ENCODE measurements at regions not wholly inside any gene's neighbourhood (a gene's known extent, or its start where the extent isn't known, plus 50 kb on each side); places are given as distances from the start of the nearest gene placed in this dataset.
"Not testable (repeated sequence)": the region's sequence is repeated elsewhere in the genome, so short reads cannot be mapped to it uniquely, and the experiment has no call there.

- DNase-seq = not testable (repeated sequence)
Observed at GRCh38 chr4:131741836-131742235, 1407.3 kb upstream of the PCDH10 start.

DNA sequence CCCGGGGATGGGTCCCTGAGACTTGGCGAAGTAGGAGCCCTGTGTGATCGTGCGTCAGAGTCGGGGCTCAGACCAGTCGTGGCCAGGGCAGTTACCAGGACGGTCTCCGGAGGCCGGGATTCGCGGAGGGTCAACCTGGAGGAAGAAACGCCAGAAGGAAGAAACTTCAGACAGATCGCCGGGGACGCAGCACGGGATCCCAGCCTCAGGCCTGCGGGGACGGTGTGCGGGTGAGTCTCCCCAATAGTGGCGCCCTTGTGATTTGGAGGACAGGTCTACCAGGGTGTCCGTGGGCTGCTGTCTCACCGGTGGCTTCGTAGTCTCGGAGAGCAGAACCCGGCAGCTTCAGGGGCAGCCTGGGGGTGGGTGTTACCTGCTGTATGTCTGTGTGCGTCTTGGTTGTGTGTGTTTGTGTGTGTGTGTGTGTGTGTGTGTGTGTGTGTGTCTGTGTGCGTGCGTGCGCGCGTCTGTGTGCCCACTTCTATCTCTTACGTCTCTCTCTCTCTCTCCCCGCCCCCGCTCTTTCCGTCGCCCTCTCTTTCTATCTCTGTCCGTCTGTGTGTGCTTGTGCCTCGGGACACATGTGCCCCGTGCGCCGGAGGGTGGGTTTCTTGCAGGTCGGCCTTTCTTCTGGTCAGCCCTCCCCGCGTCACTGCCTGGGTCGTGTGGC is 1406.4 kb upstream of the PCDH10 start:
- not testable (repeated sequence) for DNase-seq

- not testable (repeated sequence) for DNase-seq
Observed at GRCh38 chr4:131743348-131743747, 1405.7 kb upstream of the PCDH10 start.

DNA sequence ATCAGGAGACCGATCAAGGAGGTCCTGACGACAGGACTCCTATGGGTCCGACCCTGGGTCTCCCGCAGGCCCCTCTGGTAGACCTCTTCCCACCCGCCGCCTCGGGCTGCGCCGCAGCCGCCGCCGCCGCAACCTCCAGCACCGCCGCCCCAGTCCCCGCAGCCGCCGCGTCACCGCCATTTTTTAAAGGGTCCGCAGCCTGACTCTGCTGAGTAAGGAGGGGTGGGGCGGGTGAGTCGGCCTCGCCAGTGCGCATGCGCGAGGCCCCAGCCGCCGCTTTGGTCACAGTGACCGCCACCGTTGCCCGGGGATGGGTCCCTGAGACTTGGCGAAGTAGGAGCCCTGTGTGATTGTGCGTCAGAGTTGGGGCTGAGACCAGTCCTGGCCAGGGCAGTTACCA is 1401.9 kb upstream of the PCDH10 start:
- not testable (repeated sequence) for DNase-seq

GRCh38 chr4:131749224-131749623 is 1399.9 kb upstream of the PCDH10 start:
- not testable (repeated sequence) for DNase-seq

DNA sequence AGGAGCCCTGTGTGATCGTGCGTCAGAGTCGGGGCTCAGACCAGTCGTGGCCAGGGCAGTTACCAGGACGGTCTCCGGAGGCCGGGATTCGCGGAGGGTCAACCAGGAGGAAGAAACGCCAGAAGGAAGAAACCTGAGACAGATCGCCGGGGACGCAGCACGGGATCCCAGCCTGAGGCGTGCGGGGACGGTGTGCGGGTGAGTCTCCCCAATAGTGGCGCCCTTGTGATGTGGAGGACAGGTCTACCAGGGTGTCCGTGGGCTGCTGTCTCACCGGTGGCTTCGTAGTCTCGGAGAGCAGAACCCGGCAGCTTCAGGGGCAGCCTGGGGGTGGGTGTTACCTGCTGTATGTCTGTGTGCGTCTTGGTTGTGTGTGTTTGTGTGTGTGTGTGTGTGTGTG is 1399.1 kb upstream of the PCDH10 start:
- DNase-seq = peak; percentile 19

DNA sequence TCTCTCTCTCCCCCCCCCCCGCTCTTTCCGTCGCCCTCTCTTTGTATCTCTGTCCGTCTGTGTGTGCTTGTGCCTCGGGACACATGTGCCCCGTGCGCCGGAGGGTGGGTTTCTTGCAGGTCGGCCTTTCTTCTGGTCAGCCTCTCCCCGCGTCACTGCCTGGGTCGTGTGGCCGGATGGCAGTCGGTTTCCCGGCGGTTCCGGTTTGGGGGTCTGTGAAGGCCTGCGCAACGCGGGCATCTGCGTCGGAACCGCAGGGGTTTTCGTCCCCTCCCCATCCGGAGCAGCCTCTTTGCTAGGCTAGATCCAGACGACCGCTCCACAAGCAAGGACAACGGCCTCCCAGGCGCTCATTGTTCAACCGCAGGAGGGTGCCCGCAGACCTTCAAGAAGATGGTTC is 1398.6 kb upstream of the PCDH10 start:
- peak; percentile 26 for DNase-seq

- not testable (repeated sequence) for DNase-seq
Observed at GRCh38 chr4:131762234-131762633, 1386.9 kb upstream of the PCDH10 start.

DNA sequence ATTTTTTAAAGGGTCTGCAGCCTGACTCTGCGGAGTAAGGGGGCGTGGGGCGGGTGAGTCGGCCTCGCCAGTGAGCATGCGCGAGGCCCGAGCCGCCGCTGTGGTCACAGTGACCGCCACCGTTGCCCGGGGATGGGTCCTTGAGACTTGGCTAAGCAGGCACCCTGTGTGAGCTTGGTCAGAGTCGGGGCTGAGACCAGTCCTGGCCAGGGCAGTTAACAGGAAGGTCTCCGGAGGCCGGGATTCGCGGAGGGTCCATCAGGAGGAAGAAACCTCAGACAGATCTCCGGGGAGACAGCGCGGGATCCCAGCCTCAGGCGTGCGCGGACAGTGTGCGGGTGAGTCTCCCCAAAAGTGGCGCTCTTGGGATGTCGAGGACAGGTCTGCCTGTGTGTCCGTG is 1384.4 kb upstream of the PCDH10 start:
- DNase-seq = no peak

DNA sequence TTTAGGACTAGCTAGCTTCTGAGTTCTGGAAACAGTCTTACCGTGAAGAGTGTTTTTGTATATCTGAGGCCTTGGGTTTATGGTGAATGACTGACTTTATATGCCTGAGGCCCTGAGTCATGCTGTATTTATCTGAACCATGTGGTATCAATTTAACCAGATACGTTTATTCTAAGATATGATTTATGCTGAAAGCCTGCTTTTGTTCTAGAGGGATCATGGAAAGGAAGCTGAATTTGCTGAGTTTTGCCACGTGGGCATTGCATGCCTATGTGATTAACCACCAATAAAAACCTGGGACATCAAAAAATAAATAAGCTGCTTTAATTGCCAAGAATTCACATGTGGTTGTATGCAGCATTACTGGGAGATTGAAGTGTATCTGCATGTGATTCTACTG is 1374.7 kb upstream of the PCDH10 start:
- not testable (repeated sequence) for DNase-seq

GRCh38 chr4:131810565-131810964 is 1338.5 kb upstream of the PCDH10 start:
- DNase-seq = not testable (repeated sequence)
